ENCODE measurements at regions not wholly inside any gene's neighbourhood (a gene's known extent, or its start where the extent isn't known, plus 50 kb on each side); places are given as distances from the start of the nearest gene placed in this dataset.

GRCh38 chr10:81031774-81032173 is 494.1 kb downstream of the SH2D4B start:
- no peak for DNase-seq

DNA sequence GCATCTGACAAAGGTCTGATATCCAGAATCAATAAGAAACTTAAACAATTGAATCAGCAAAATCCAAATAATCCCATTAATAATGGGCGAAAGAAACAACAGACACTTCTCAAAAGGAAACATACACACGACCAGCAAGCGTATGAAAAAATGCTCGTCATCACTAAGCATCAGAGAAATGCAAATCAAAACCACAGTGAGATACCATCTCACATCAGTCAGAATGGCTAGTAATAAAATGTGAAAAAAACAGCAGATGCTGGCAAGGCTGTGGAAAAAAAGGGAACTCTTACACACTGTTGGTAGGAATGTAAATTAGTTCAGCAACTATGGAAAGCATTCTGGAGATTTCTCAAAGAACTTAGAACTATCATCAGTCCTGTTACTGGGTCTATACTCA is 496.7 kb downstream of the SH2D4B start:
- no peak for DNase-seq

GRCh38 chr10:81036257-81036656 is 498.6 kb downstream of the SH2D4B start:
- DNase-seq: peak; percentile 15

- DNase-seq: no peak
These were observed 502.3 kb downstream of the SH2D4B start for GRCh38 chr10:81040031-81040430.

- DNase-seq: no peak
These were observed 503.2 kb downstream of the SH2D4B start for GRCh38 chr10:81040940-81041339.

- DNase-seq: no peak
These were observed 504.9 kb downstream of the SH2D4B start for GRCh38 chr10:81042647-81043046.

- no peak for DNase-seq
These were observed 527.8 kb downstream of the SH2D4B start for GRCh38 chr10:81065474-81065873.

- DNase-seq: no peak
These were observed 530.8 kb downstream of the SH2D4B start for GRCh38 chr10:81068460-81068859.

DNA sequence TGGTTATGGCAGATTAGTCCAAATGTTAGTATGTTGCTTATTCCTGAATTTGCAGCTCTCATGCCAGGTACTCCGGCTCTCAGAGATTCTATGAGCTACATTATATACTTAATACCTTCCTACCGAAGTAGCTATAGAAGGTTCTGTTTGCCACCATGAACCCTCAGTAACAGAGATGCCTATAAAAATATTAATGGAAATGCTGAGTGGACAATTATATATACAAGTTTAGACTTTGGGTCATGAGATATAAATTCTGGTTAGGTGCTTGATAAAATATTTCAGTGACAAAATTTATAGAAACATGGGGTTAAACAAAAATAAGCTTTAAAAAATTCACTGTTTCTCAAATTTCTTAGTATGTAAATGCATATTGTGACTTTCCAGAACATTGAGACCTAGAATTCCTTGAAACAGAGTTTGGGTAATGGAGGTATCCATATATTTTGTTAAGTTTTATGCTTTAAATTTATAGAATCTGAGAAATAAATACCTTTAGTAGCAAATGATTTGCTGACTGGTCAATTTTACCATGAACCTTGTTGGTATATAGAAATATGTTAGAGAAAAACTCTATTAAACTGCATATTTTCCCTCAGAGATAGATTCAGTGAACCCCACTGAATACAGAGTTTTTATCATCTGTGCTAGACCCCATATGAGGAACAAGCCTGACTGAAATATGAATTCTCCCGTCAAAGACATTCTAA is 533.5 kb downstream of the SH2D4B start:
- no peak for DNase-seq

DNA sequence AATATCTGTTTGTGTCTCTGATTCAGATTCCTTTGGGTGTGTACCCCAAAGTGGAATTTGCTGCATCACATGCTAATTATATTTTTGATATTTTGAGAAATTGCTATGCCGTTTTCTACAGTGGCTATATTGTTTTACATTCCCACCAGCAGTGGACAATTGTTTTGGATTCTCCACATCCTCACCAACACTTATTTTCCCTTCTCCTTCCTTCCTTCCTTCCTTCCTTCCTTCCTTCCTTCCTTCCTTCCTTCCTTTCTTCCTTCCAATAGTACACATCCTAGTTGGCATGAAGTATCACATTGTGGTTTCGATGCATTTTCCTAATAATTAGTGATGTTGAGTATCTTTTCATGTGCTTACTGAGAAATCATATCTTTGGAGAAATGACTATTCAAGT is 535.5 kb downstream of the SH2D4B start:
- no peak for DNase-seq

DNA sequence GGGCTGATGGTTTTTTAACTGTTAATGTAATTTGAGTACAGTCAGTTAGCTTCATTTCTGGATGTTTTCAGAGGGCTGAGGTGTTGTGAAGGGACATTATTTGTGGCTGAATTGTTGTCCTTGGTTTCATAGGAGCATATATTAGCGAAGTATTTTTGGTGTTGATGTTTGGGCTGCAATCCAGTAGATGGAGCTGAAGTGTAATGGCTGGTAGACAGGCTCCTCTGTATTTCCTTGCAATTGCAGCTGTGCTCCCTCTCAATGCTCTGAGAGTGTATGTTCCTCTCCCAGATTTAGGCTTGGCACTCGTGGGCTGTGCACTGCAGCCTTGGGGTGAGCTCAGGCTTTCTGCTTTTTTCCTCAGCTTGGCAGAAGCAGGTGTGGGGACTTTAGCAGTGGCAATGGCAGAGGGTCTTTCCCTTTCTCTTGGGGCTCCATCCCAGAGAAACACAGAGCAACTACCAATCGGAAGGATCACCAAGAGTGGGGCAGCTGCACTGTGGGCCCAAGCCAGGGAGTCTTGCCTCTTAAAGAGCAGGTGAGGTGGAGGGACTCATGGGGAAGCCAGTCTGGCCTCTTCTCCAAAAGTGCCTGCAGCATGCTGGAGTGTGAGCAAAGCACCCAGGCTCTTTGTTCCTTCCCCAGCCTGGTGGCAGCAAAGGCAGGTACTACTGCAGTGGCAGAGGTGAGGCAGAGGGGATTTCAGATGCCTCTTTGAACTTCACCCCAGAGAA is 544.4 kb downstream of the SH2D4B start:
- no peak for DNase-seq

GRCh38 chr10:81082621-81083376 is 545.1 kb downstream of the SH2D4B start:
- DNase-seq: no peak

DNA sequence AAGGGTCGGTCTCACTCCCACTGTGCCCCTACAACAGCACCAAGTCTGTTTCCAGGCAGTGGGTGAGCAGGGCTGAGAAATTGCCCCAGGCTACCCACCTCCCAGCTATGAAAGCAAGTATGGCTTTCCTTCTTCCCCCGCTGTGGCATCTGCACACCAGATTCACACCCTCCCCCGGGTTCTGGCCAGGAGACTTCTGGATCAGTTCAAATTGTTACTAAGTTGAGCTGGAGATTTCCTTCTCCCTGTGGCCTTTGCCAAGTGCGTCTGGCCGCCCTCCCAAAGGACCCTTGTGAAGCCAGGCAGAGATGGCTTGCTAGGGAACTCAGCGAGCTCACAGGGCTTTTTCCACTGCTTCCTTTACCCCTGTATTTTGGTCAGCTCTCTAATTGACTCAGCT is 555.4 kb downstream of the SH2D4B start:
- DNase-seq: no peak

- DNase-seq: no peak
These were observed 557.5 kb downstream of the SH2D4B start for GRCh38 chr10:81095238-81095637.

DNA sequence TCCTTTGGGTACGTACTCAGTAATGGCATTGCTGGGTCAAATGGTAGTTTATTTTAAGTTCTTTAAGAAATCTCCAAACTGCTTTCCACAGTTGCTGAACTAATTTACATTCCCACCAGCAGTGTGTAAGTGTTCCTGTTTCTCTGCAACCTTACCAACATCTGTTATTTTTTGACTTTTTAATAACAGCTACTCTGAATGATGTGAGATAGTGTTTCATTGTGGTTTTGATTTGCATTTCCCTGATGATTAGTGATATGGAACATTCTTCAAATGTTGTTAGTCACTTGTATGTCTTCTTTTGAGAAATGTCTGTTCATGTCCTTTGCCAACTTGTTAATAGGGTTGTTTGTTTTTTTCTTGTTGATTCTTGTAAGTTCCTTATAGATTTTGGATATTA is 558.9 kb downstream of the SH2D4B start:
- no peak for DNase-seq

- no peak for DNase-seq
These were observed 563.4 kb downstream of the SH2D4B start for GRCh38 chr10:81101062-81101461.

GRCh38 chr10:81104494-81104893 is 566.8 kb downstream of the SH2D4B start:
- DNase-seq: no peak

DNA sequence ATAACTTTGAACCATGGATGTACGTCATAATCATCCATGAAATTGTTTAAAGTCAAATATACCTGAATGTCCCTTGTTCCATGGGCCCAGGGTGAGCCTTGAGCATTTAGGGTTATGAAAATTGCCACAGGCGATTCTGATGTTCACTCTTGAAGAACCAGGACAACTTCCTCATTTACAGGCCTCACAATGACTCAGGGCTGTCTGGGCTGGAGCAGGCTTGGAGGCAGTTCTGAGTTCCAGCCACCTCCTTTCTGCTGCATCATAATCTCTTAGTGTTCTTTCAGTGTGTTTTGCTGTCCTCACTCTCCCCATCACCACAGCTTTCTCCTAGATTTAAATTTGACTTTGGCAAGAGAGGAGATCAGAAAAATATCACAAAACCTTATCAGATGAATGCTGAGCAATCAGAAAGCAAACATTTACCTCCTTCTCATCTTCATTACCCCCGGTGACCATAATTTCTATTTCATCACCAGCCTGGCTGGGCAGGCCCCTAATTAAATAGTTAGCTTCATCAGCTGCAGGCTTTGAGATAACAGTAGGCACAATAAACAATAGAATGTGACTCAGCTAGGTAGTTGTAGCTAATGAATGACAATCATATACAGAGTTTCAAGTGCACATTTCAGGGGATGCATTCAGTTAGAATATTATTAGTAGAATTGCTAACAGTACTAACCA is 571.0 kb downstream of the SH2D4B start:
- no peak for DNase-seq

DNA sequence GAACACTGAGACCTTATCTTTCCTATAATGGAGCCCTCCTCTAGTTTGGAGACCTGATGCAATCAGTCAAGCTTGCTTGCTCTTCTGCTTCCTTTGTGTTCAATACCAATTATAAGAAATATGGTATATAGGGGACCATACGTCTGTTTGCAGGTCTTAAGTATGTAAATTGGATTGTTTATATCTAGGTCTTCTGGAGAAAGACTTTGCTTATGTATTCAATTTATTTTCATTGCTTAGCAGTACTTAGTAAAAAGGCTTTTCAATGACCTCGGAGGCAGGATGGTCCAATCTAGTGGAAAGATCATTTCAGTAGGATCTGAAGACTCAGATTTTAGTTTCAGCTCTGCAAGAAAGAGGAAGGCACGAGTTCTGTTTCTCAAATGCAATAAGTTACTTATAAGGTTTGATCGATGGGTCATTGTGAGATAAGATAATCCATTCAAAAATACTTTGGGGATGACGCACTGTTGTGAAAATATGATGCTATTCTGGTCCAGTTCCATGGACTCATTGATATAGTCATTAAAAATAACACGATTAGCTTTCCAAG is 571.6 kb downstream of the SH2D4B start:
- DNase-seq: no peak

GRCh38 chr10:81116201-81116600 is 578.5 kb downstream of the SH2D4B start:
- no peak for DNase-seq

- no peak for DNase-seq
These were observed 579.3 kb downstream of the SH2D4B start for GRCh38 chr10:81116990-81117389.

DNA sequence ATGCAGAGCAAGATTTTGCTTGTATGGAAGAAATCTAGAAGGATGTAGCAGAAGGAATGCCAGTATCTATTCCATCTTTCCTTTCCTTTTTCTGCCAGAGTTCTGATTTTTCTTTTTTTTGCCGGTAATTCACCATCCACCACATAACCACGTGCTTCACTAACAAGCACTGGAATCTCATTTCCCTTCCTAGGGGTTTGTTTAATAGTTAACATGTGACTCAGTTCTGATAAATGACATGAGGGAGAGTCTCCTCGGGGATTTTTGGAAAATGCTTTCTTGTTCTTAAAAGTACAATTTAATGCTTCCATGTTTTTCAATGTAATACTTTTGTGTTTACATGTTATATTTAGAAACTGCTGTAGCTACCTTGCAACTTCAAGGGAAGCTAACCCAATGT is 590.2 kb downstream of the SH2D4B start:
- DNase-seq: no peak

DNA sequence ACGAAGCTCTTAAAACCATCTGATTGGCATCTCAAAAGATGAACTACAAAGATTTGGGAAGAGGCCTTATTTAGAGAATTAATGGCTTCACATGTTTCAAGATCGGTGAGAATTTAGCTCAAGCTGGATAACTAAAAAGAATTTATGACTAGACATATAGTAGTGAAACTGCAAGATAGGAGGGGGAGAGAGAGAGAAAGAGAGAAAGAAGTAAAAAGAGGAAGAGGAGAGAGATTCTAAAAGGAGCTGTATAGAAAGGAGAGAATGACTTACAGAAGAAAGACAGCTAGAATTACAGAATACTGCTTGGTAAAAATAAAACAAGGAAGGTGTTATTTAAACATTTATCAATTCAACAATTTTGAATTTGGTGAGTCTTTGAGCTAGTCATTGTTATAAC is 592.3 kb downstream of the SH2D4B start:
- no peak for DNase-seq

Data from activated CD4-positive, alpha-beta T cell treated with anti-CD3 and anti-CD28 coated beads, Interleukin-2, amount 50 U/mL, for 16 hours (primary cell).